H1 (cell line): ENCODE measurements at regions not wholly inside any gene's neighbourhood (a gene's known extent, or its start where the extent isn't known, plus 50 kb on each side); places are given as distances from the start of the nearest gene placed in this dataset.

Experiments
- ATF3 ChIP-seq: IDR thresholded peaks from 2 replicates; pipeline ENCODE4 v1.6.1; 2011; ENCODE audit warnings: low read depth, mild to moderate bottlenecking, low read length; ENCODE audit not compliant: insufficient read depth
- CHD7 ChIP-seq: fragments of 300-600 bp; sonication (generic); IDR thresholded peaks from 2 replicates; pipeline ENCODE4 v1.7.1; 2012; ENCODE audit warnings: low read length, moderate library complexity, mild to moderate bottlenecking, inconsistent platforms; ENCODE audit not compliant: insufficient replicate concordance
- TBP ChIP-seq: IDR thresholded peaks from 2 replicates; pipeline ENCODE4 v1.6.1; 2011; ENCODE audit warnings: low read depth, low read length, improper control_type of control experiment
- TCF12 ChIP-seq: IDR thresholded peaks from 2 replicates; pipeline ENCODE4 v1.6.1; 2011; ENCODE audit warnings: low read depth, mild to moderate bottlenecking, low read length

- TF ChIP-seq CHD7 (no peak), TBP (no peak), TCF12 (no peak), ATF3 (no peak)
Observed at GRCh38 chr11:25992294-25992693, 339.6 kb upstream of the ANO3 start (continued).
